Hematopoietic multipotent progenitor cell treated with erythropoietin and hydrocortisone succinate and interleukin-3 and kit ligand, for 15 days (in vitro differentiated cells): ENCODE measurements at regions not wholly inside any gene's neighbourhood (a gene's known extent, or its start where the extent isn't known, plus 50 kb on each side); places are given as distances from the start of the nearest gene placed in this dataset.
"Not testable (repeated sequence)": the region's sequence is repeated elsewhere in the genome, so short reads cannot be mapped to it uniquely, and the experiment has no call there.

Source experiments
- DNase-seq: peaks from one replicate; pipeline ENCODE4 v3.0.0-alpha.2; 2015; ENCODE audit warnings: low spot score

- DNase-seq, result no peak
These were observed 671.9 kb downstream of the RWDD3 start for GRCh38 chr1:95905818-95906395.

- DNase-seq, result not testable (repeated sequence)
These were observed 677.7 kb downstream of the RWDD3 start for GRCh38 chr1:95911739-95912138.

DNA sequence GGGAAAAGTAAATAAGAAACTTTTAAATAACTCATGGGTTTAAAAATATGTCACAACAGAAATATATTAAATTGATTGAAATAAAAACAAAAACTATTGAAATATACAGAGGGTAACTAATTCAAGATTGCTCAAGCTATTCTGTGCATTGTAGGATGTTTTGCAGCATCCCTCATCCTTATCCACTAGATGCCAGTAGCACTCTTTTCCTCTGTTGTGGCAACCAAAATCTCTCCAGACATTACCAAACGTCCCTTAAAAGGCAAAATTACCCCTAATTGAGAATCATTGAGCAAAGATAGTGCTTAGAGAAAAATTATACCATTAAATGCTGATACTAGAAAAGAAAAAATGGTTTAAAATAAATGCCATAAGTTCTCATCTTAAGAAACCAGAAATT lies 682.6 kb downstream of the RWDD3 start:
- DNase-seq, result no peak

GRCh38 chr1:95924684-95925083 lies 690.7 kb downstream of the RWDD3 start:
- no peak for DNase-seq

GRCh38 chr1:95926331-95926730 lies 692.3 kb downstream of the RWDD3 start:
- no peak for DNase-seq

DNA sequence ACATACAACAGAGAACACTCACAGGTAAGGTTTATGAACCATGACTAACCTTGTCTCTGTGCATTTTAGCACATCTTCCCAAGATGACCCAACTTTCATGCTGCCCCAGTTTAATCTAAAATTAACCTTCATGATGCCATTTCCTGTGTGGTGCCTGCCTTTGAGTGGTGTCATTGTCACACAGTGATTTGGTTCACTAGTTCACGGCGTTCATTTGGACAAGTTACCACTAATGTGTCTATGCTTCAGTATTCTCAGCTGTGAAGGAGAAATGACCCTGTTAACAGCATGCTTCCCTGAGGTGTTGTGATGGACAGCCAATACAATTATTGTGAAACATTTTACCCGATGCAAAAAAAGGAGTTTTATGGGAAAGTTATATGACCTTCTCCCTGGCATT lies 693.1 kb downstream of the RWDD3 start:
- DNase-seq, result no peak

DNA sequence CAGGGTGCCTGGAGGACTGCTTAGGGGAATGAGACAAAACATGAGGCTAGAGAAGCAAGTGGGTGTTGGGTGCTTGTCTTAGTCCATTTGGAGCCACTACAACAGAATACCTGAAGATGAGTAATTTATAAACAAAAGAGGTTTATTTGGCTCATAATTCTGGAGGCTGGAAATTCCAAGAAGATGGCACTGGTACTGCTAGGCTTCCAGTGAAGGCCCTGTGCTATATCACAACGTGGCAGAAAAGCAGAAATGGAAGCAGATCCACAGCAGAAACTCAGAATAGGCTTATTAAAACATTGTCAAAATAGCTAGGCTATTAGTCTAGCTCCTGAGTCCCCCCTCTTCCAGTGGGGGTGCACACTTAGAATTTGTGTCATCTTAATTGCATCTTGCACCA lies 701.7 kb downstream of the RWDD3 start:
- no peak for DNase-seq

- DNase-seq, result no peak
These were observed 707.2 kb downstream of the RWDD3 start for GRCh38 chr1:95941121-95941798.

- DNase-seq, result no peak
These were observed 714.0 kb downstream of the RWDD3 start for GRCh38 chr1:95948023-95948422.

DNA sequence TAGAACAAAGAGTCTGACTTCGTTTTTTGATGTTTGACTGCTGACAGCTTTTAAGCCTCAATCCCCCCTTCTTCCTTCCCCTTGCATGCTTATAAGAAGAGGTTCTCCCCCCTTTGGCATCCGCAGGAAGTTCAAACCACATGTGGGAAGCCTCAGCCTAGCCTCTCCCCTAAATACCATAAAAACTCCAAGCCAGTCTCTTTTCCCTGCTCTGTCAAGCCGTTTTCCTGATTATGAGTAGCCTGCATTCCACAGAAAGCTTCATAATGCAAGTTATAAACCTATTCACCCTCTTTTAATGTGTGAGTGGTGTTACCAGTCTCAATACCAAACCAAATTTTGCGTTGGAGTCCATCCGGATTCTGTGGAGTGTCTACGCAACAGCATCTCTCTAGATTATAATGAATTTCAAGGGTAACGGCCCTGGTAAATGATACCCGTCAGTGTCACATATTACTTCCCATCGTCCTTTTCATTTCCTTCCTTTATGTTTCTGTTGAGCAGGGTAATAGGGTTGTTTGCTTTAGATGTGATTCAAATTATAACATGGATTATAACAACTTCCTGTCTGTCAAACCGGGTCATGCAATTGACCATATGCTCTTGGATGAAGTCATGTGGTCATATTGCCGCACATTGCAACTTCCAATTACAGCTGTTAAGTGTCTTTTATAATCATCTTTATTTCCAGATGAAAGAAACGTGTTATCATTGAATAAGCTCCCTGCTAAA lies 717.5 kb downstream of the RWDD3 start:
- DNase-seq, result no peak

DNA sequence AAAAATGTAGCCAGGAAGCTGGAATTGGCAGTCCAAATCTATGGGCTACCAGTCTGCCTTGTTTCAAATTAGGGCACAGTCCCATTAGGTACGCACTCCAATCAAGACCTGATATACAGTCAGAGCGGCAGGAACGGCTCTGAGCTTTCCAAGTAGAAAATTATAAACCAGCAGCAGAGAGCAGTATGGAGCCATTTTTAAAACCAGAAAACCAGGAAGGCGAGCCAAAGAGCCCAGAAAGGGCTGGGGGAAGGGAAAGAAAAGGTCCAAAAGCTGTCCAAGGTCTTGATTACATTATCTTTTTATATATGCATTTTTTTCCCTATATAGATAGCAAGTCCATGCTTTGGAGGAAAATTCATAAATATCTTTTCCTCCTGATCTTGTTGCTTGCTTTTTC lies 719.0 kb downstream of the RWDD3 start:
- DNase-seq, result no peak

DNA sequence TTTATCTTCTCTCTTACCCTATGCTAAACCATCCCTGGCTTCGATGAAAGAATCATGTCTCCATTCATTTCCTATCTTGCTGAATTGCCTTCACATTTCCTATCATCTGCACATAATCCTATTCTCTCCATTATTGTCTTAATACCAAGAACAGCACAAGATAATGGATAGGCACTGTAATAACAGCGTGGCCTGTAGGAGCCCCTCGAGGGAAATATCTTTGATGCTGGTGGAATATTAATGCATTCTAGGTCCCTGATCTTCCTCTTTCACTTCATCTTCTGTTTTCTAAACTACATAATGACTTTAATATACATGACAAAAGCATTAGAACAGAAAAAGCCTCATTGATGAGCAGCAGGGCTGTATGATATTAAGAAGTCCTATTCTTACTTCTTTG lies 720.6 kb downstream of the RWDD3 start:
- DNase-seq, result no peak

- DNase-seq, result no peak
These were observed 722.2 kb downstream of the RWDD3 start for GRCh38 chr1:95956215-95956614.

GRCh38 chr1:95957748-95958147 lies 723.7 kb downstream of the RWDD3 start:
- no peak for DNase-seq

- DNase-seq, result no peak
These were observed 732.9 kb downstream of the RWDD3 start for GRCh38 chr1:95966866-95967265.

DNA sequence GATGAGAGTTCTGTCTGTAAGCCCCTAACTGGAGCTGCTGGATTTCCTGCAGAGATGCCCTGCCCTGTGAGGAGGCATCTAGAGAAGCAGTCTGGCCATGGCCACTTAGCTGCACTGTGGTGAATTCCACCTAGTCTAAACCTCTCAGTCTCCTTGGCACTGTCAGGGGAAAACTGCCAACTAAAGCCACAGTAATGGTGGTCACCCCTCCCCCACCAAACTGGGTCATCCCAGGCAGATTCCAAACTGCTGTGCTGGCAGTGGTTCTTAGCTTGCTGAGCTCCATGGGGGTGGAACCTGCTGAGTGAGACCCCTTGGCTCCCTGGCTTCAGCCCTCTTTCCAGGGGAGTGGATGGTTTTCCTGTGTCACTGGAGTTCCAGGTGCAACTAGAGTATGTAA lies 740.6 kb downstream of the RWDD3 start:
- no peak for DNase-seq

DNA sequence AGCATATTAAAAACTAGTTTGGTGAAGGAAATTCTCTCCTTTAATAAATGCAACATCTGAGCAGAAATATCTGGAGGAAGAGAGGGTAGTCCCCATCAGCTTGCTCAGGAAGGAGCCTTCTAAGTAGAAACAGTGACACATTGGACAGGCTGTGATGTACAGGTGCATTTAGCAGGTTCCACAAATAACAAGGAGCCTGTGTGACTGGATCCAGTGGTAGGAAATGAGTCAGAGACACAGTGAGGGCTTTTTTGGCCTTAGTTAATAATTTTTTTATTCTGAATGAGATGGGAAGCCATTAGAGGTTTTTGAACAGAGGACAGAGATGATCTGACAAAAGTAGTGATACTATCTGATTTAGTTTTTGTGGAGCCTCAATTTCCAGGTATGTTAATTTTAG lies 738.9 kb upstream of the PTBP2 start:
- DNase-seq, result no peak

DNA sequence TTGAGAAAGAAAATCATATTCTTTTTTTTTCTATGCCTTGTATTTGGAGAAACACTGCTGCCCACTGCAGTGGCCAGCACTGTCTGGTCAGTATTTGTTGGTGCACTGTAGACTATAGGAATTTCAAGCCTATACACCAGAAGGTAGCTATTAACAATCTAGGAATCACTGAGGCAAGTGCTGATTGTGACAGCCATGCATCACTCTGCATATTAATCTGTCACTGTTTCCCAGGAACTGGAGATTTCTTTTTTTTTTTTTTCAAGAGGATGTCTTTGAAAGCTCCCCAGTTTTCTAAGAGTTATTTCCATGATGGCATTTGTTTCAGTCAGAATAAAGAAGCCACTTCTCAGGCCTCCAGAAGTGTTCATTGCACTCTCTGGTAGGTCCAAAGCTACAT lies 737.8 kb upstream of the PTBP2 start:
- DNase-seq, result no peak

DNA sequence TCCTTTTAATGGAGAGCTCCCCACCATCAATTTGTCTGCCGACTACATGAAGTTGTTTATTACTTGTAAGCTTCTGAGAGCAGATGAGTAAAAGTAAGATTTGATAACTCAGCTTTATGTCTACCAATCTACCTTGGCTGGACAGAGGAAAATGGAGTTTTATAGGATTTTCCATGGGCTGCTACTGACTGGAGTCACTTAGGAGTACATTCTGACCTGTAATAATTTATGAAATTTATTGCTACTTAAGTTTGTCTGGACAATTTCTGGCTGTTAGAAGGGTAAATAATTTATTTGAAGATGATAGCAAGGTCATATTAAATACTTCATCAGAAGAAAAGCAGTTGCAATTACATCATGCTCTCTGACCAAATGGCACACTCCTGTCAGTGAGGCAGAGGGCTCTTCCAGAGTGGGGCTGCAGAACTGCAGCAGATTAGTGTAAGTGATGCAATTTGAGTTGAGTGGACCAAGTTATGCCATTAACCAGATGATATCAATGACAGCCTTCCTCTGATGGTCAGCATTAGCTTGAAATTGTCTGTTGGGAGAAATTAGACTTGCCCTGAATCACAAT lies 736.7 kb upstream of the PTBP2 start:
- DNase-seq, result no peak

DNA sequence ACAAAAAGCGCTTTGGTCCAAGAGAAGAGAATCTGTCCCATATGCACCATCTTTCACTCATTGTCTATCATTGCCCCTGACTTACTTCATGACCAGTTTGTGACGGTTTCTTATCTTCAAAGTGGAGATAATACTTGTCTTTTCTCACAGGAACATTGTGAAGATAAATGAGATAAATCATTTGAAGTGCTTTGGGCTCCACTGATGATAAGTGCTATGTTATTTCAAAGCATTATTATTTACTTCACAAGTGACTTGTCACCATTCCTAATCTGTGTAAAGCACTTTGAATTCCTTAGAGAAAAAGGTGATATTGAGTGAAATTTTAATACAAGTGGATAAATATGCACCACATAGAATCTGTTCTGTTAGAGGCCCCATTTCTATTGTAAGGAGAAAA lies 731.6 kb upstream of the PTBP2 start:
- no peak for DNase-seq

DNA sequence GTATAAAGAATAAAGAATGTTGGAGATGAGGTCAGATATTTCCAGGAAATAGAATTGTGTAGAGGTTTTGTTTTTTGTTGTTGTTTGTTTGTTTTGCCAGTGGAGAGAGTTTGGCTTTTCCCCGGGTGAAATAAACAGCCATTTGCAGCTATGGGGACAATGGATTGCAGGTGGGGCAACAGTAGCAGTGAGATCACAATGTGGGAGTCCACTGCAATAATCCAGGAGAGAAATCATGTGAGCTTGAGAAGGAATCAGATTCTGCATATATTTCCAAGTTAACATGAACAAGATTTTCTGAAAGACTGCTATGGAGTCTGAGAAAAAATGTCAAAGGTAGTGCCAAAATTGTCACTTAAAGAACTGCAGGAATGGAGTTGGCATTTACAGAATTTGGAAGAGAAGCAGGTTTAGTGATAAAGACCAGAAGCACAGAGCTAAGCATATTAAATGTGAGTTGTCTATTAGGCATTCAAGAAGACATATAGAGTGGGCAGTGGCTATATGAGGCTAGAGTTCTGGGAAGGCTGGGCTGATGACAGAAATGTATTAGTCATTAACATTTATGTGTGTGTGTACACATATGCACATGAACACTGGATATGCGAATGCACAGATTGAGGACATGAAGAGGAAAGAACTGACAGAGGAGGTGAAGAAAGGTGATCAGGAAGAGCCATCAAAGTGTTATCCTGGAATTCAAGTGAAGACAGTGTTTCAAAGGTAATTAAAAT lies 729.6 kb upstream of the PTBP2 start:
- no peak for DNase-seq

DNA sequence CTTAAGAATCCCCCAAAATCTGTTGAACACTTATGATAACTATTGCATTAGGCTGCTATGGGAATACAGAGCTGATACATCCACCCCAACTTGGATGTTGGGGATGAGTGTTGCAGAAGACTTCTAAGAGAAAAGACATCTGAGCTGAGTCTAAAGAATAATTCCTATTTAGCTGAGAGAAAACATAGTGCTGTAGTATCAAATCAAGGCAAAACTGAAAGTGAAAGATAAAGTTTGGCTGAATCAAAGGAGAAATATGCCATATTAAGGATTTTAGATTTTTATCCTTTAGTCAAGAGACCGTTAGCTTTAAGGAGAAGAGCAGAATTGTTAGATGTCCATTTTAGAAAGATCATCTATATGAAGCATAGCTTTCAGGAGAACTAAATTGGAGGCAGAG lies 726.9 kb upstream of the PTBP2 start:
- no peak for DNase-seq

- no peak for DNase-seq
These were observed 719.4 kb upstream of the PTBP2 start for GRCh38 chr1:96002201-96002600.
